H9 (cell line): ENCODE measurements at regions not wholly inside any gene's neighbourhood (a gene's known extent, or its start where the extent isn't known, plus 50 kb on each side); places are given as distances from the start of the nearest gene placed in this dataset.

ENCODE experiments used
- DNase-seq: peaks from one replicate; pipeline ENCODE4 v3.0.0-alpha.2; 2017
- H2AFZ ChIP-seq: one replicate; pipeline ENCODE4 v1.6.1; 2013; ENCODE audit warnings: mild to moderate bottlenecking, low read length, control low read depth, moderate library complexity
- H2AK5ac ChIP-seq: 2 replicates; pipeline ENCODE4 v1.6.1; 2013; ENCODE audit warnings: low read length, control low read depth, mixed read lengths; ENCODE audit not compliant: insufficient read length
- H2BK120ac ChIP-seq: one replicate; pipeline ENCODE4 v1.6.1; 2013; ENCODE audit warnings: low read depth, mild to moderate bottlenecking, low read length, control low read depth, inconsistent platforms; ENCODE audit not compliant: poor library complexity, severe bottlenecking
- H2BK12ac ChIP-seq: 2 replicates; pipeline ENCODE4 v1.6.1; 2013; ENCODE audit warnings: low read length, control low read depth, mixed read lengths, low read depth; ENCODE audit not compliant: insufficient read length
- H2BK15ac ChIP-seq: 2 replicates; pipeline ENCODE4 v1.6.1; 2013; ENCODE audit warnings: low read depth, low read length, control low read depth
- H2BK20ac ChIP-seq: one replicate; pipeline ENCODE4 v1.6.1; 2013; ENCODE audit warnings: low read depth, mild to moderate bottlenecking, low read length, control low read depth, inconsistent platforms; ENCODE audit not compliant: poor library complexity, severe bottlenecking
- H2BK5ac ChIP-seq: 2 replicates; pipeline ENCODE4 v1.6.1; 2013; ENCODE audit warnings: low read length, control low read depth, mixed read lengths; ENCODE audit not compliant: insufficient read length
- H3K14ac ChIP-seq: 2 replicates; pipeline ENCODE4 v1.6.1; 2013; ENCODE audit warnings: low read length, control low read depth; ENCODE audit not compliant: insufficient read depth
- H3K18ac ChIP-seq: 2 replicates; pipeline ENCODE4 v1.6.1; 2013; ENCODE audit warnings: low read depth, mild to moderate bottlenecking, mixed read lengths, low read length, control low read depth; ENCODE audit not compliant: insufficient read length
- H3K23ac ChIP-seq: 2 replicates; pipeline ENCODE4 v1.6.1; 2013; ENCODE audit warnings: low read length, control low read depth, mixed read lengths, low read depth; ENCODE audit not compliant: insufficient read length
- H3K23me2 ChIP-seq: 2 replicates; pipeline ENCODE4 v1.6.1; 2013; ENCODE audit warnings: low read depth, mild to moderate bottlenecking, mixed read lengths, low read length, control low read depth; ENCODE audit not compliant: insufficient read length, poor library complexity, severe bottlenecking
- H3K27ac ChIP-seq: 2 replicates; pipeline ENCODE4 v1.5.1; 2013; ENCODE audit warnings: low read length, control low read depth, mixed read lengths, low read depth; ENCODE audit not compliant: insufficient read length
- H3K27me3 ChIP-seq: 2 replicates; pipeline ENCODE4 v1.6.1; 2013; ENCODE audit warnings: low read length, control low read depth, inconsistent platforms; ENCODE audit not compliant: insufficient read depth
- H3K4ac ChIP-seq: 2 replicates; pipeline ENCODE4 v1.6.1; 2013; ENCODE audit warnings: low read depth, mild to moderate bottlenecking, control low read depth, inconsistent platforms, low read length, moderate library complexity
- H3K4me1 ChIP-seq: 2 replicates; pipeline ENCODE4 v1.6.1; 2013; ENCODE audit warnings: low read length, control low read depth, inconsistent platforms; ENCODE audit not compliant: insufficient read depth
- H3K4me2 ChIP-seq: 2 replicates; pipeline ENCODE4 v1.6.1; 2013; ENCODE audit warnings: low read length, control low read depth, mixed read lengths; ENCODE audit not compliant: insufficient read length, insufficient read depth
- H3K56ac ChIP-seq: 2 replicates; pipeline ENCODE4 v1.6.1; 2013; ENCODE audit warnings: low read depth, mild to moderate bottlenecking, mixed read lengths, low read length, control low read depth; ENCODE audit not compliant: insufficient read length
- H3K79me1 ChIP-seq: 2 replicates; pipeline ENCODE4 v1.6.1; 2013; ENCODE audit warnings: low read depth, mild to moderate bottlenecking, moderate library complexity, low read length, control low read depth, inconsistent platforms; ENCODE audit not compliant: insufficient read depth, poor library complexity, severe bottlenecking
- H3K79me2 ChIP-seq: 2 replicates; pipeline ENCODE4 v1.6.1; 2013; ENCODE audit warnings: low read length, control low read depth, inconsistent platforms; ENCODE audit not compliant: insufficient read depth
- H3K9ac ChIP-seq: 2 replicates; pipeline ENCODE4 v1.6.1; 2013; ENCODE audit warnings: low read length, control low read depth, mixed read lengths; ENCODE audit not compliant: insufficient read length; ENCODE audit errors: extremely low read depth
- H3K9me3 ChIP-seq: one replicate; pipeline ENCODE4 v1.6.1; 2013; ENCODE audit warnings: low read depth, low read length, inconsistent platforms; ENCODE audit not compliant: control insufficient read depth
- H3T11ph ChIP-seq: one replicate; pipeline ENCODE4 v1.6.1; 2013; ENCODE audit warnings: mild to moderate bottlenecking, low read length, control low read depth, inconsistent platforms
- H4K20me1 ChIP-seq: one replicate; pipeline ENCODE4 v1.6.1; 2013; ENCODE audit not compliant: control insufficient read depth, insufficient read length, insufficient read depth
- H4K5ac ChIP-seq: 2 replicates; pipeline ENCODE4 v1.6.1; 2013; ENCODE audit warnings: low read depth, mild to moderate bottlenecking, mixed read lengths, low read length, control low read depth; ENCODE audit not compliant: insufficient read length
- H4K8ac ChIP-seq: replicated peaks from 2 replicates; pipeline ENCODE4 v1.6.1; 2013; ENCODE audit warnings: low read length, control low read depth, mixed read lengths, low read depth; ENCODE audit not compliant: insufficient read length
- H4K91ac ChIP-seq: 2 replicates; pipeline ENCODE4 v1.6.1; 2013; ENCODE audit warnings: low read depth, mild to moderate bottlenecking, moderate library complexity, mixed read lengths, low read length, control low read depth; ENCODE audit not compliant: insufficient read length
- H3K27ac Mint-ChIP-seq, 3 experiments: 2 replicates in 2 of 3; 3 replicates in 1 of 3; pipeline ENCODE4 v1.8.0; 2020 to 2021; ENCODE audit warnings: mixed read lengths in 3 of 3, mild to moderate bottlenecking in 1 of 3, moderate library complexity in 1 of 3
- H3K27me3 Mint-ChIP-seq: 2 replicates; pipeline ENCODE4 v1.8.0; 2021; ENCODE audit warnings: low read depth, mild to moderate bottlenecking, moderate library complexity, mixed read lengths
- H3K36me3 Mint-ChIP-seq, 3 experiments: 2 replicates in 2 of 3; 3 replicates in 1 of 3; pipeline ENCODE4 v1.8.0; 2020 to 2021; ENCODE audit warnings: low read depth in 3 of 3, mixed read lengths in 3 of 3; ENCODE audit not compliant: insufficient read depth in 1 of 3
- H3K4me1 Mint-ChIP-seq, 2 experiments: 2 replicates each; pipeline ENCODE4 v1.8.0; 2020; ENCODE audit warnings: mixed read lengths in 2 of 2
- H3K4me3 Mint-ChIP-seq, 2 experiments: 2 replicates in 1 of 2; 3 replicates in 1 of 2; pipeline ENCODE4 v1.8.0; 2020 to 2021; ENCODE audit warnings: mild to moderate bottlenecking in 2 of 2, mixed read lengths in 2 of 2, moderate library complexity in 1 of 2
- H3K9me3 Mint-ChIP-seq, 2 experiments: 2 replicates in 1 of 2; 3 replicates in 1 of 2; pipeline ENCODE4 v1.8.0; 2020; ENCODE audit warnings: mild to moderate bottlenecking in 2 of 2, mixed read lengths in 2 of 2, moderate library complexity in 1 of 2
- CTCF ChIP-seq: fragments of 200-600 bp; sonication (generic); conservative IDR thresholded peaks from 3 replicates; pipeline ENCODE4 v1.8.0; 2021; ENCODE audit warnings: antibody characterized with exemption, mild to moderate bottlenecking
- WGBS: extraction: QIAGEN DNeasy Blood & Tissue Kit; methylation state at CpG from one replicate; pipeline ENCODE4 v1.1.7; 2013; ENCODE audit warnings: missing lambda C conversion rate, low lambda C conversion rate, mixed read lengths; ENCODE audit not compliant: insufficient read length; ENCODE audit errors: extremely low coverage; 5-methylcytosine and 5-hydroxymethylcytosine counted together

- Mint-ChIP-seq H3K27me3 (no peaks in the 10 kb centered on the region), H3K4me3 (no peak overlapping the region), H3K36me3 (peaks cover 3 to 11% (median 5%) of the 10 kb centered on the region in 3 experiments; a peak in 5 of 7 replicates), H3K27ac (no peak overlapping the region), H3K9me3 (peaks cover 4 to 22% of the 10 kb centered on the region in 2 experiments), H3K4me1 (no peaks in the 10 kb centered on the region)
- Histone ChIP-seq H2BK12ac (no peak overlapping the region), H3K23me2 (no peaks in the 10 kb centered on the region), H3T11ph (no peak overlapping the region), H2BK15ac (no peak overlapping the region), H3K56ac (no peak overlapping the region), H2AK5ac (no peak overlapping the region), H2AFZ (no peak overlapping the region), H3K4ac (no peak overlapping the region), H3K4me2 (no peak overlapping the region), H4K8ac (no peak overlapping the region), H4K5ac (no peak overlapping the region), H3K14ac (no peak overlapping the region), H2BK20ac (no peak overlapping the region), H3K27me3 (no peaks in the 10 kb centered on the region), H2BK120ac (no peak overlapping the region), H4K91ac (no peak overlapping the region), H3K23ac (no peak overlapping the region), H3K27ac (no peak overlapping the region), H4K20me1 (no peaks in the 10 kb centered on the region), H3K79me1 (no peaks in the 10 kb centered on the region), H3K9me3 (no peaks in the 10 kb centered on the region), H3K79me2 (no peaks in the 10 kb centered on the region), H3K9ac (no peak overlapping the region), H3K18ac (no peak overlapping the region), H3K4me1 (no peaks in the 10 kb centered on the region), H2BK5ac (no peak overlapping the region)
- no CpG with 5 or more reads among the region's 1 CpG for WGBS
- DNase-seq = no peak
- TF ChIP-seq CTCF = no peak
Observed at GRCh38 chr9:103617046-103617445, 477.1 kb upstream of the SMC2 start.
